ENCODE measurements at regions not wholly inside any gene's neighbourhood (a gene's known extent, or its start where the extent isn't known, plus 50 kb on each side); places are given as distances from the start of the nearest gene placed in this dataset.

GRCh38 chr2:31813016-31813415, 197.8 kb downstream of the MEMO1 start:
- FAIRE-seq (no peak), DNase-seq (ENCODE audit: low read depth in 1 of 2, low spot score in 1 of 2) (no peak), ATAC-seq (no peak)
- CTCF ChIA-PET: interaction anchor here (1.6 kb wide), 1 partner anchor 118 kb away, joined by 3 read pairs; no protein-coding TSS in a partner anchor
- Histone ChIP-seq H3K4me1 (peaks cover 24% of the 10 kb centered on the region), H3K9me3 (no peaks in the 10 kb centered on the region), H3K4me3 (no peak overlapping the region), H3K4me2 (peak overlapping the region; percentile 62), H3K27ac (peak overlapping the region; percentile 46 to 58; a peak in 4 of 6 replicates)
- POLR2A ChIA-PET: interaction anchor here (0.6 kb wide), 1 partner anchor 14 kb away, joined by 3 read pairs; no protein-coding TSS in a partner anchor
- TF ChIP-seq BCL3 (IDR thresholded peaks at IDR 0.05): no peak
- no peak for TF ChIP-seq RFX5 (IDR thresholded peaks at IDR 0.05)
- TF ChIP-seq KDM1A (IDR thresholded peaks at IDR 0.05; ENCODE audit: low read depth): no peak
- no peak for TF ChIP-seq CEBPB (IDR thresholded peaks at IDR 0.05)
- TF ChIP-seq HMGXB4 (CRISPR knock-in tag; IDR thresholded peaks at IDR 0.05; ENCODE audit: borderline replicate concordance): no peak
- TF ChIP-seq USF2 (IDR thresholded peaks at IDR 0.05): no peak
- TF ChIP-seq FOSB (CRISPR knock-in tag; IDR thresholded peaks at IDR 0.05): no peak
- no peak for TF ChIP-seq NPAS2 (CRISPR knock-in tag; IDR thresholded peaks at IDR 0.05; ENCODE audit: borderline replicate concordance)
- no peak for TF ChIP-seq EHMT2 (IDR thresholded peaks at IDR 0.05; ENCODE audit: low read depth)
- no peak for TF ChIP-seq MAZ (IDR thresholded peaks at IDR 0.05; ENCODE audit: borderline replicate concordance, low read depth, low read length)
- no peak for TF ChIP-seq NFE2L2 (conservative IDR thresholded peaks at IDR 0.05; ENCODE audit: low read length)
- no peak for TF ChIP-seq ATOH8 (CRISPR knock-in tag; IDR thresholded peaks at IDR 0.05; ENCODE audit: low read depth)
- 75% methylated on average over 8 of the region's 8 CpGs for WGBS (ENCODE audit: missing lambda C conversion rate)

GRCh38 chr2:31812051-31812798, 198.6 kb downstream of the MEMO1 start:
- ATAC-seq: peak; percentile 95
- peak; percentile 47 to 71 for DNase-seq (ENCODE audit: low read depth in 1 of 2, low spot score in 1 of 2)
- no peak for TF ChIP-seq HOXB13 (CRISPR knock-in tag; IDR thresholded peaks at IDR 0.05; ENCODE audit: low read depth)
- peak; percentile 43 for TF ChIP-seq MAFK (IDR thresholded peaks at IDR 0.05; ENCODE audit: partially characterized antibody)
- TF ChIP-seq BHLHE40 (IDR thresholded peaks at IDR 0.05; ENCODE audit: low read depth, low read length): no peak
- TF ChIP-seq FOSL2 (IDR thresholded peaks at IDR 0.05): no peak
- peak; percentile 53; the same call in 1 of the 2 replicates for TF ChIP-seq FOSL2 (CRISPR knock-in tag; IDR thresholded peaks at IDR 0.05)
- TF ChIP-seq MYC (IDR thresholded peaks at IDR 0.05; ENCODE audit: borderline replicate concordance, low read length): no peak
- peak; percentile 72 for TF ChIP-seq NFE2L2 (conservative IDR thresholded peaks at IDR 0.05; ENCODE audit: low read length)
- no peak for TF ChIP-seq ELK1 (IDR thresholded peaks at IDR 0.05; ENCODE audit: low read depth, low read length)
- TF ChIP-seq ZC3H11A (IDR thresholded peaks at IDR 0.05): no peak
- TF ChIP-seq MAX (IDR thresholded peaks at IDR 0.05): no peak
- CTCF ChIA-PET: interaction anchor here (0.6 to 1.6 kb wide), 4 partner anchors 17 to 346 kb away, joined by 3 to 4 read pairs (median 3); no protein-coding TSS in a partner anchor
- POLR2A ChIA-PET: interaction anchor here (0.6 kb wide), 1 partner anchor 15 kb away, joined by 3 read pairs; no protein-coding TSS in a partner anchor
- Histone ChIP-seq H3K4me3 (no peak overlapping the region), H3K4me1 (peaks cover 24% of the 10 kb centered on the region), H3K27ac (peak overlapping the region; percentile 58 to 70), H3K9me3 (no peaks in the 10 kb centered on the region), H3K4me2 (peak overlapping the region; percentile 62)
- WGBS (ENCODE audit: missing lambda C conversion rate): 62% methylated on average over 2 of the region's 2 CpGs
- FAIRE-seq: peak; percentile 86

Data from A549 (cell line).